ENCODE measurements at regions not wholly inside any gene's neighbourhood (a gene's known extent, or its start where the extent isn't known, plus 50 kb on each side); places are given as distances from the start of the nearest gene placed in this dataset.

GRCh38 chr5:176739461-176740051, 70.8 kb upstream of the UNC5A start:
- TF ChIP-seq, protein P1, sequence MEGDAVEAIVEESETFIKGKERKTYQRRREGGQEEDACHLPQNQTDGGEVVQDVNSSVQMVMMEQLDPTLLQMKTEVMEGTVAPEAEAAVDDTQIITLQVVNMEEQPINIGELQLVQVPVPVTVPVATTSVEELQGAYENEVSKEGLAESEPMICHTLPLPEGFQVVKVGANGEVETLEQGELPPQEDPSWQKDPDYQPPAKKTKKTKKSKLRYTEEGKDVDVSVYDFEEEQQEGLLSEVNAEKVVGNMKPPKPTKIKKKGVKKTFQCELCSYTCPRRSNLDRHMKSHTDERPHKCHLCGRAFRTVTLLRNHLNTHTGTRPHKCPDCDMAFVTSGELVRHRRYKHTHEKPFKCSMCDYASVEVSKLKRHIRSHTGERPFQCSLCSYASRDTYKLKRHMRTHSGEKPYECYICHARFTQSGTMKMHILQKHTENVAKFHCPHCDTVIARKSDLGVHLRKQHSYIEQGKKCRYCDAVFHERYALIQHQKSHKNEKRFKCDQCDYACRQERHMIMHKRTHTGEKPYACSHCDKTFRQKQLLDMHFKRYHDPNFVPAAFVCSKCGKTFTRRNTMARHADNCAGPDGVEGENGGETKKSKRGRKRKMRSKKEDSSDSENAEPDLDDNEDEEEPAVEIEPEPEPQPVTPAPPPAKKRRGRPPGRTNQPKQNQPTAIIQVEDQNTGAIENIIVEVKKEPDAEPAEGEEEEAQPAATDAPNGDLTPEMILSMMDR (IDR thresholded peaks at IDR 0.05 in 2 of 3, conservative IDR thresholded peaks at IDR 0.05 in 1 of 3; ENCODE audit: borderline replicate concordance in 1 of 3, insufficient read depth in 1 of 3, low read depth in 2 of 3, low read length in 2 of 3): no peak
- TF ChIP-seq YY1 (IDR thresholded peaks at IDR 0.05; ENCODE audit: extremely low read depth, insufficient replicate concordance, low read depth, low read length) (no peak), EZH2 (IDR thresholded peaks at IDR 0.05) (no peak), POLR2A (IDR thresholded peaks at IDR 0.05; ENCODE audit: borderline replicate concordance, extremely low read depth, insufficient read depth, insufficient read length) (no peak), TCF7L2 (IDR thresholded peaks at IDR 0.05; ENCODE audit: borderline replicate concordance, extremely low read depth, insufficient read depth, insufficient read length) (no peak), SP1 (IDR thresholded peaks at IDR 0.05; ENCODE audit: low read depth) (no peak), POLR2AphosphoS5 (IDR thresholded peaks at IDR 0.05; ENCODE audit: low read depth, low read length) (no peak)
- TF ChIP-seq, protein P2, sequence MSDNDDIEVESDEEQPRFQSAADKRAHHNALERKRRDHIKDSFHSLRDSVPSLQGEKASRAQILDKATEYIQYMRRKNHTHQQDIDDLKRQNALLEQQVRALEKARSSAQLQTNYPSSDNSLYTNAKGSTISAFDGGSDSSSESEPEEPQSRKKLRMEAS (IDR thresholded peaks at IDR 0.05): no peak
- TF ChIP-seq, protein P3, sequence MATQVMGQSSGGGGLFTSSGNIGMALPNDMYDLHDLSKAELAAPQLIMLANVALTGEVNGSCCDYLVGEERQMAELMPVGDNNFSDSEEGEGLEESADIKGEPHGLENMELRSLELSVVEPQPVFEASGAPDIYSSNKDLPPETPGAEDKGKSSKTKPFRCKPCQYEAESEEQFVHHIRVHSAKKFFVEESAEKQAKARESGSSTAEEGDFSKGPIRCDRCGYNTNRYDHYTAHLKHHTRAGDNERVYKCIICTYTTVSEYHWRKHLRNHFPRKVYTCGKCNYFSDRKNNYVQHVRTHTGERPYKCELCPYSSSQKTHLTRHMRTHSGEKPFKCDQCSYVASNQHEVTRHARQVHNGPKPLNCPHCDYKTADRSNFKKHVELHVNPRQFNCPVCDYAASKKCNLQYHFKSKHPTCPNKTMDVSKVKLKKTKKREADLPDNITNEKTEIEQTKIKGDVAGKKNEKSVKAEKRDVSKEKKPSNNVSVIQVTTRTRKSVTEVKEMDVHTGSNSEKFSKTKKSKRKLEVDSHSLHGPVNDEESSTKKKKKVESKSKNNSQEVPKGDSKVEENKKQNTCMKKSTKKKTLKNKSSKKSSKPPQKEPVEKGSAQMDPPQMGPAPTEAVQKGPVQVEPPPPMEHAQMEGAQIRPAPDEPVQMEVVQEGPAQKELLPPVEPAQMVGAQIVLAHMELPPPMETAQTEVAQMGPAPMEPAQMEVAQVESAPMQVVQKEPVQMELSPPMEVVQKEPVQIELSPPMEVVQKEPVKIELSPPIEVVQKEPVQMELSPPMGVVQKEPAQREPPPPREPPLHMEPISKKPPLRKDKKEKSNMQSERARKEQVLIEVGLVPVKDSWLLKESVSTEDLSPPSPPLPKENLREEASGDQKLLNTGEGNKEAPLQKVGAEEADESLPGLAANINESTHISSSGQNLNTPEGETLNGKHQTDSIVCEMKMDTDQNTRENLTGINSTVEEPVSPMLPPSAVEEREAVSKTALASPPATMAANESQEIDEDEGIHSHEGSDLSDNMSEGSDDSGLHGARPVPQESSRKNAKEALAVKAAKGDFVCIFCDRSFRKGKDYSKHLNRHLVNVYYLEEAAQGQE (IDR thresholded peaks at IDR 0.05; ENCODE audit: low read depth): no peak

Data from HCT116 (cell line).